IMR-90 (cell line): ENCODE measurements at regions not wholly inside any gene's neighbourhood (a gene's known extent, or its start where the extent isn't known, plus 50 kb on each side); places are given as distances from the start of the nearest gene placed in this dataset.

Experiments used
- ATAC-seq: fragments of 200-7000 bp; cut with Tn5 transposase; 2 replicates; pipeline ENCODE4 v1.9.1; 2020; ENCODE audit warnings: low read depth, mild to moderate bottlenecking, moderate library complexity
- BruUV-seq: library from RNA; stranded (reverse); fragments of 400-500 nt; replicated peaks from 2 replicates; lab custom pipeline; 2021; lab: Mats Ljungman, UMichigan
- CTCF ChIA-PET: fragments of 300-600 bp; formaldehyde crosslinking; extraction: SDS; loops from one replicate; lab custom pipeline; 2021; ENCODE audit warnings: antibody characterized with exemption; lab: Yijun Ruan, JAX
- POLR2A ChIA-PET: fragments of 300-600 bp; sonication (Branson Sonifier 250); formaldehyde crosslinking; loops from one replicate; lab custom pipeline; 2022; ENCODE audit warnings: antibody characterized with exemption; ENCODE audit not compliant: unreplicated experiment; lab: Charles Lee
- DNase-seq: peaks from one replicate; pipeline ENCODE4 v3.0.0; 2013
- H2AFZ ChIP-seq: replicated peaks from 2 replicates; pipeline ENCODE3; 2013; ENCODE audit warnings: low read length, mild to moderate bottlenecking; ENCODE audit not compliant: poor library complexity
- H2AK5ac ChIP-seq: 2 replicates; pipeline ENCODE4 v1.6.1; 2013; ENCODE audit warnings: low read depth, low read length, inconsistent platforms
- H2AK9ac ChIP-seq: replicated peaks from 2 replicates; pipeline ENCODE3; 2013; ENCODE audit warnings: mild to moderate bottlenecking, low read depth, low read length, moderate library complexity; ENCODE audit not compliant: poor library complexity
- H2BK120ac ChIP-seq: 2 replicates; pipeline ENCODE4 v1.6.1; 2013; ENCODE audit warnings: low read depth, low read length, inconsistent platforms
- H2BK15ac ChIP-seq: 3 replicates; pipeline ENCODE4 v1.6.1; 2013; ENCODE audit warnings: low read depth, low read length, inconsistent platforms
- H2BK20ac ChIP-seq: 2 replicates; pipeline ENCODE4 v1.6.1; 2013; ENCODE audit warnings: low read depth, mild to moderate bottlenecking, inconsistent platforms, low read length, moderate library complexity
- H2BK5ac ChIP-seq: 2 replicates; pipeline ENCODE4 v1.6.1; 2013; ENCODE audit warnings: mild to moderate bottlenecking, low read depth, low read length, inconsistent platforms; ENCODE audit not compliant: poor library complexity, severe bottlenecking
- H3K14ac ChIP-seq: replicated peaks from 2 replicates; pipeline ENCODE4 v1.6.1; 2013; ENCODE audit warnings: low read depth, low read length, inconsistent platforms
- H3K18ac ChIP-seq: 2 replicates; pipeline ENCODE4 v1.6.1; 2013; ENCODE audit warnings: low read depth, low read length, control low read depth
- H3K23ac ChIP-seq: 2 replicates; pipeline ENCODE4 v1.6.1; 2013; ENCODE audit warnings: low read depth, low read length, inconsistent platforms
- H3K27ac ChIP-seq: 2 replicates; pipeline ENCODE4 v1.5.1; 2013; ENCODE audit warnings: mild to moderate bottlenecking, control low read depth, low read length; ENCODE audit not compliant: insufficient read depth
- H3K27me3 ChIP-seq: 2 replicates; pipeline ENCODE4 v1.6.1; 2013; ENCODE audit warnings: low read length; ENCODE audit not compliant: control insufficient read depth, insufficient read depth
- H3K36me3 ChIP-seq: 2 replicates; pipeline ENCODE4 v1.6.1; 2013; ENCODE audit warnings: low read length, mixed read lengths; ENCODE audit not compliant: control insufficient read depth, insufficient read depth
- H3K4ac ChIP-seq: 2 replicates; pipeline ENCODE4 v1.6.1; 2013; ENCODE audit warnings: low read depth, low read length, inconsistent platforms
- H3K4me1 ChIP-seq: 2 replicates; pipeline ENCODE4 v1.6.1; 2013; ENCODE audit warnings: low read length, mixed read lengths; ENCODE audit not compliant: control insufficient read depth, insufficient read depth
- H3K4me2 ChIP-seq: 2 replicates; pipeline ENCODE4 v1.6.1; 2013; ENCODE audit warnings: low read depth, mild to moderate bottlenecking, control low read depth, low read length, moderate library complexity
- H3K4me3 ChIP-seq: 2 replicates; pipeline ENCODE4 v1.5.1; 2013; ENCODE audit warnings: low read depth, mild to moderate bottlenecking, control low read depth, low read length, moderate library complexity; ENCODE audit not compliant: insufficient read depth
- H3K56ac ChIP-seq: 2 replicates; pipeline ENCODE4 v1.6.1; 2013; ENCODE audit warnings: low read length, inconsistent platforms; ENCODE audit not compliant: insufficient read depth; ENCODE audit errors: extremely low read depth
- H3K79me1 ChIP-seq, 2 experiments: 2 replicates each; pipeline ENCODE4 v1.6.1; 2013; ENCODE audit warnings: low read length in 2 of 2, inconsistent platforms in 1 of 2, low read depth in 1 of 2
- H3K9ac ChIP-seq: 2 replicates; pipeline ENCODE4 v1.6.1; 2013; ENCODE audit warnings: low read depth, low read length, control low read depth
- H3K9me1 ChIP-seq: 2 replicates; pipeline ENCODE4 v1.6.1; 2013; ENCODE audit warnings: low read length, inconsistent platforms; ENCODE audit not compliant: insufficient read depth
- H3K9me3 ChIP-seq: 2 replicates; pipeline ENCODE4 v1.6.1; 2013; ENCODE audit warnings: low read length; ENCODE audit not compliant: control insufficient read depth, insufficient read depth
- H4K20me1 ChIP-seq: 2 replicates; pipeline ENCODE4 v1.6.1; 2013; ENCODE audit warnings: low read length, inconsistent platforms; ENCODE audit not compliant: insufficient read depth
- H4K5ac ChIP-seq: 2 replicates; pipeline ENCODE4 v1.6.1; 2013; ENCODE audit warnings: mild to moderate bottlenecking, low read depth, low read length, control low read depth
- H4K8ac ChIP-seq, 2 experiments: 2 replicates each; pipeline ENCODE4 v1.6.1; 2013; ENCODE audit warnings: low read depth in 2 of 2, low read length in 2 of 2, control low read depth in 1 of 2, inconsistent platforms in 1 of 2
- H4K91ac ChIP-seq: 2 replicates; pipeline ENCODE4 v1.6.1; 2013; ENCODE audit warnings: low read depth, low read length, inconsistent platforms; ENCODE audit not compliant: insufficient read depth
- BHLHE40 ChIP-seq: fragments of 150-350 bp; IDR thresholded peaks from 2 replicates; pipeline ENCODE4 v1.6.1; 2016; ENCODE audit warnings: mild to moderate bottlenecking, low read depth, low read length
- CEBPB ChIP-seq: IDR thresholded peaks from 2 replicates; pipeline ENCODE4 v1.6.1; 2012; ENCODE audit warnings: low read depth, low read length, improper control_type of control experiment
- CHD1 ChIP-seq: IDR thresholded peaks from 2 replicates; pipeline ENCODE4 v1.6.1; 2012; ENCODE audit warnings: low read depth, low read length, improper control_type of control experiment
- FOS ChIP-seq: fragments of 150-350 bp; IDR thresholded peaks from 2 replicates; pipeline ENCODE4 v1.6.1; 2016; ENCODE audit warnings: low read depth, low read length
- MAFK ChIP-seq: IDR thresholded peaks from 2 replicates; pipeline ENCODE4 v1.6.1; 2012; ENCODE audit warnings: low read depth, low read length, improper control_type of control experiment
- MAZ ChIP-seq: IDR thresholded peaks from 2 replicates; pipeline ENCODE4 v1.6.1; 2012; ENCODE audit warnings: low read depth, mild to moderate bottlenecking, low read length, improper control_type of control experiment, moderate library complexity, borderline replicate concordance
- MXI1 ChIP-seq: IDR thresholded peaks from 2 replicates; pipeline ENCODE4 v1.6.1; 2012; ENCODE audit warnings: low read depth, mild to moderate bottlenecking, low read length, moderate library complexity, borderline replicate concordance
- SMC3 ChIP-seq: fragments of 150-350 bp; IDR thresholded peaks from 2 replicates; pipeline ENCODE4 v1.6.1; 2016; ENCODE audit warnings: low read depth, mild to moderate bottlenecking, antibody characterized with exemption, low read length, moderate library complexity
- WGBS, 2 experiments: methylation state at CpG; one replicate each; pipeline versions ENCODE4 v1.1.5 to v1.1.7; 2013; ENCODE audit warnings: missing lambda C conversion rate in 2 of 2; ENCODE audit not compliant: insufficient read length in 1 of 2; ENCODE audit errors: extremely low coverage in 2 of 2; 5-methylcytosine and 5-hydroxymethylcytosine counted together
- dilution Hi-C: fragments of 300-500 bp; cut with HindIII; formaldehyde crosslinking; loops from one replicate; pipeline ENCODE4 v1.14.3; 2018; ENCODE audit warnings: low sequenced_read_pairs; ENCODE audit not compliant: unreplicated experiment
- in situ Hi-C: fragments of 300-500 bp; cut with MboI; formaldehyde crosslinking; loops from 3 replicates; pipeline ENCODE4 v1.14.3; 2019; ENCODE audit warnings: low sequenced_read_pairs, inconsistent platforms, mixed read lengths
- intact Hi-C: fragments of 100-400 bp; cut with micrococcal nuclease; formaldehyde crosslinking; loops from 2 replicates; pipeline ENCODE4 v1.10.0; 2022
- TF ChIP-seq, protein P1 (sequence below): fragments of 150-350 bp; IDR thresholded peaks from 2 replicates; pipeline ENCODE4 v1.6.1; 2017; ENCODE audit warnings: mild to moderate bottlenecking, antibody characterized with exemption, low read length, low read depth
- TF ChIP-seq, protein P2 (sequence below): conservative IDR thresholded peaks from 2 replicates; pipeline ENCODE4 v1.5.1; 2012; ENCODE audit warnings: mild to moderate bottlenecking, low read depth, low read length, improper control_type of control experiment
- TF ChIP-seq, protein P3 (sequence below): fragments of 150-350 bp; IDR thresholded peaks from 2 replicates; pipeline ENCODE4 v1.6.1; 2016; ENCODE audit warnings: low read depth, mild to moderate bottlenecking, low read length, moderate library complexity, borderline replicate concordance

DNA sequence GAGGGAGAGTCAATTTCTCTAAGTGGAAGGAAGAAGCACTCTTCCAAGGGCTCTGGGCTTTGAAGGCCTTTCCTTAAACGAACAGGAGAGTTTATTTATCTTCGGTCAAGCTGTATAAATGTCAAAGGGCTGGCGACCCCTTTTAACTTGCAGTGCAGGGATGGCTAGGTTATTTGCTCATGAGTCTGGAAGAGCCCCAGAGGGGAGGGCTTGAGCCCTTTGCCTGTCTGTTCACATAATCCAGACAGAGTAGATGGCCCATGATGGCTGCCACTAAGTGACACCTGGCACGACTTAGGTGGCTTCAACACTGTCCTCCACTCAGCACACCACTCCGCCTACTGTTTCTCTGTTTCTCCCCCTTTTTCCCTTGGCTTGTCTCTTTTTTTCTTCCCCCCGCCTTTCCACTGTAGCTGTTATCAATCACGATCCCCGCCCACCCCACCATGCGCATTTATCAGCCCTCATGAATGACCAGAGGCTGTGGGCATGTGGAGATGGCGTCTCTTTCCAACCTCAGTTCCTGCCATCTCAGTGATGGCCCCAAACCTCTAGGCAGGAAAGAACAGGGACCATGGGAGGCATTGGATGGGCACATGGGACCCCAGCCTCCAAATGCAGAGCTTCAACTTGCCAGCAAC is 408.7 kb upstream of the TNRC6C start:
- Histone ChIP-seq H3K4ac (no peak overlapping the region), H2AK9ac (no peak overlapping the region), H3K9me3 (peaks cover 4% of the 10 kb centered on the region), H3K18ac (no peak overlapping the region), H3K9ac (no peak overlapping the region), H2BK20ac (no peak overlapping the region), H2BK5ac (no peak overlapping the region), H2AK5ac (no peak overlapping the region), H3K27ac (no peak overlapping the region), H3K4me2 (no peak overlapping the region), H4K8ac (no peak overlapping the region), H4K5ac (no peak overlapping the region), H4K20me1 (no peaks in the 10 kb centered on the region; the same call in 1 of the 2 replicates), H3K14ac (no peak overlapping the region), H3K23ac (no peak overlapping the region), H2BK120ac (no peak overlapping the region), H2AFZ (no peak overlapping the region), H4K91ac (no peak overlapping the region), H3K36me3 (no peaks in the 10 kb centered on the region), H3K27me3 (peaks cover 40% of the 10 kb centered on the region), H3K79me1 (no peaks in the 10 kb centered on the region), H3K4me3 (no peak overlapping the region), H3K56ac (no peak overlapping the region), H2BK15ac (no peak overlapping the region), H3K9me1 (no peaks in the 10 kb centered on the region), H3K4me1 (no peaks in the 10 kb centered on the region)
- in situ Hi-C loops = no loop called here
- BruUV-seq = no TSS peak
- TF ChIP-seq MXI1 (no peak), CEBPB (no peak), MAFK (no peak), SMC3 (no peak), FOS (no peak), BHLHE40 (no peak), CHD1 (no peak), MAZ (no peak)
- TF ChIP-seq, protein P1, sequence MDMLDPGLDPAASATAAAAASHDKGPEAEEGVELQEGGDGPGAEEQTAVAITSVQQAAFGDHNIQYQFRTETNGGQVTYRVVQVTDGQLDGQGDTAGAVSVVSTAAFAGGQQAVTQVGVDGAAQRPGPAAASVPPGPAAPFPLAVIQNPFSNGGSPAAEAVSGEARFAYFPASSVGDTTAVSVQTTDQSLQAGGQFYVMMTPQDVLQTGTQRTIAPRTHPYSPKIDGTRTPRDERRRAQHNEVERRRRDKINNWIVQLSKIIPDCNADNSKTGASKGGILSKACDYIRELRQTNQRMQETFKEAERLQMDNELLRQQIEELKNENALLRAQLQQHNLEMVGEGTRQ = no peak
- TF ChIP-seq, protein P2, sequence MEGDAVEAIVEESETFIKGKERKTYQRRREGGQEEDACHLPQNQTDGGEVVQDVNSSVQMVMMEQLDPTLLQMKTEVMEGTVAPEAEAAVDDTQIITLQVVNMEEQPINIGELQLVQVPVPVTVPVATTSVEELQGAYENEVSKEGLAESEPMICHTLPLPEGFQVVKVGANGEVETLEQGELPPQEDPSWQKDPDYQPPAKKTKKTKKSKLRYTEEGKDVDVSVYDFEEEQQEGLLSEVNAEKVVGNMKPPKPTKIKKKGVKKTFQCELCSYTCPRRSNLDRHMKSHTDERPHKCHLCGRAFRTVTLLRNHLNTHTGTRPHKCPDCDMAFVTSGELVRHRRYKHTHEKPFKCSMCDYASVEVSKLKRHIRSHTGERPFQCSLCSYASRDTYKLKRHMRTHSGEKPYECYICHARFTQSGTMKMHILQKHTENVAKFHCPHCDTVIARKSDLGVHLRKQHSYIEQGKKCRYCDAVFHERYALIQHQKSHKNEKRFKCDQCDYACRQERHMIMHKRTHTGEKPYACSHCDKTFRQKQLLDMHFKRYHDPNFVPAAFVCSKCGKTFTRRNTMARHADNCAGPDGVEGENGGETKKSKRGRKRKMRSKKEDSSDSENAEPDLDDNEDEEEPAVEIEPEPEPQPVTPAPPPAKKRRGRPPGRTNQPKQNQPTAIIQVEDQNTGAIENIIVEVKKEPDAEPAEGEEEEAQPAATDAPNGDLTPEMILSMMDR = no peak
- TF ChIP-seq, protein P3, sequence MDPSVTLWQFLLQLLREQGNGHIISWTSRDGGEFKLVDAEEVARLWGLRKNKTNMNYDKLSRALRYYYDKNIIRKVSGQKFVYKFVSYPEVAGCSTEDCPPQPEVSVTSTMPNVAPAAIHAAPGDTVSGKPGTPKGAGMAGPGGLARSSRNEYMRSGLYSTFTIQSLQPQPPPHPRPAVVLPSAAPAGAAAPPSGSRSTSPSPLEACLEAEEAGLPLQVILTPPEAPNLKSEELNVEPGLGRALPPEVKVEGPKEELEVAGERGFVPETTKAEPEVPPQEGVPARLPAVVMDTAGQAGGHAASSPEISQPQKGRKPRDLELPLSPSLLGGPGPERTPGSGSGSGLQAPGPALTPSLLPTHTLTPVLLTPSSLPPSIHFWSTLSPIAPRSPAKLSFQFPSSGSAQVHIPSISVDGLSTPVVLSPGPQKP = no peak
- ATAC-seq (no peak), DNase-seq (no peak)
- intact Hi-C loops = no loop called here
- WGBS, 2 experiments = 46% methylated on average over 4 of the region's 10 CpGs; no CpG with 5 or more reads in 1 of the 2 experiments
- ChIA-PET CTCF (no interaction called here), POLR2A (no interaction called here)
- dilution Hi-C loops = no loop called here
